ENCODE measurements at regions not wholly inside any gene's neighbourhood (a gene's known extent, or its start where the extent isn't known, plus 50 kb on each side); places are given as distances from the start of the nearest gene placed in this dataset.

DNA sequence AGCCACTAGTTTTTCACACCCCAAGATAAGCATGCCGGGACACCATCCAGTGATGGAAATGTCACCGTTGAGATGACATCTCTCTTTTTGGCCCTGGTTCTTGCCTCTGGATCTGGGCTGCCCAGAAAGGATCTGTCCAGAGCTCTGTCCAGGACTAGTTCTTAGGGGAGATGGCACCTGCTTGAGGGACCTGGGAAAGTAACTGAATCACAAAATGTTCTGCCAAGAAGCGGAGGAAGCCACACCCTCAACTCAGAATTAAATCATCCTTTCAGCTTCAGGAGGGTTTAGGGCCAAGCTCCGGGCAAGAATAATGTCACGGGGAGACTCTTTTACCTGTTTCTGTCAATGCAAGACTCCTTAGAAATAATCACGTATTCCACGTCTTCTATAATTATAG, 248.6 kb downstream of the MAF start:
- no peak for TF ChIP-seq CTCF (IDR thresholded peaks at IDR 0.05; ENCODE audit: poor library complexity)
- TF ChIP-seq EZH2 (IDR thresholded peaks at IDR 0.05; ENCODE audit: borderline replicate concordance) = no peak
- TF ChIP-seq EZH2phosphoT487 (IDR thresholded peaks at IDR 0.05; ENCODE audit: low read depth, severe bottlenecking, unreplicated experiment) = no peak
